ENCODE measurements at regions not wholly inside any gene's neighbourhood (a gene's known extent, or its start where the extent isn't known, plus 50 kb on each side); places are given as distances from the start of the nearest gene placed in this dataset.

- no peak for TF ChIP-seq CTCF (IDR thresholded peaks at IDR 0.05; ENCODE audit: low read depth, low read length, missing input control)
- no peak for TF ChIP-seq ATF3 (IDR thresholded peaks at IDR 0.05)
- TF ChIP-seq HNF4A (conservative IDR thresholded peaks at IDR 0.05), result no peak
- no peak for TF ChIP-seq SP1 (IDR thresholded peaks at IDR 0.05)
- no peak for TF ChIP-seq RAD21 (IDR thresholded peaks at IDR 0.05)
- TF ChIP-seq EGR1 (IDR thresholded peaks at IDR 0.05; ENCODE audit: low read depth in 2 of 2), result no peak
- no peak for TF ChIP-seq REST (IDR thresholded peaks at IDR 0.05)
- TF ChIP-seq TAF1 (conservative IDR thresholded peaks at IDR 0.05), result no peak
- no peak for TF ChIP-seq RXRA (IDR thresholded peaks at IDR 0.05)
These were observed 61.1 kb upstream of the RAB4A start for GRCh38 chr1:229209816-229210215.

All from liver (tissue), 3 donors.